GM12878 (cell line): ENCODE measurements at regions not wholly inside any gene's neighbourhood (a gene's known extent, or its start where the extent isn't known, plus 50 kb on each side); places are given as distances from the start of the nearest gene placed in this dataset.

Source experiments
- ASH2L ChIP-seq: fragments of 300-600, 200-600 bp; sonication (generic); IDR thresholded peaks from 2 replicates; pipeline ENCODE4 v1.6.1; 2017; ENCODE audit warnings: low read depth, mild to moderate bottlenecking, borderline replicate concordance
- CTCF ChIP-seq, 3 experiments: IDR thresholded peaks in 2 of 3; conservative IDR thresholded peaks in 1 of 3; 2 replicates each; pipeline ENCODE4 v1.5.1; 2011; ENCODE audit warnings: low read depth in 3 of 3, low read length in 3 of 3, mild to moderate bottlenecking in 3 of 3, control low read depth in 2 of 3, moderate library complexity in 2 of 3, inconsistent platforms in 1 of 3, mixed read lengths in 1 of 3; ENCODE audit not compliant: control insufficient read depth in 2 of 3, insufficient read depth in 1 of 3; ENCODE audit errors: extremely low read depth in 1 of 3
- E4F1 ChIP-seq: fragments of 450-650 bp; IDR thresholded peaks from 2 replicates; pipeline ENCODE4 v1.6.1; 2018; ENCODE audit warnings: borderline replicate concordance, mild to moderate bottlenecking; ENCODE audit not compliant: partially characterized antibody
- POLR2A ChIP-seq: IDR thresholded peaks from 2 replicates; pipeline ENCODE4 v1.6.1; 2011; ENCODE audit warnings: low read depth, mild to moderate bottlenecking, low read length
- POLR2AphosphoS5 ChIP-seq: IDR thresholded peaks from 2 replicates; pipeline ENCODE4 v1.6.1; 2011; ENCODE audit warnings: mild to moderate bottlenecking, low read length, inconsistent platforms

- TF ChIP-seq CTCF (IDR thresholded peaks at IDR 0.05 in 2 of 3, conservative IDR thresholded peaks at IDR 0.05 in 1 of 3; ENCODE audit: control insufficient read depth in 2 of 3, extremely low read depth in 1 of 3, insufficient read depth in 1 of 3, low read depth in 3 of 3, low read length in 3 of 3) (no peak), ASH2L (no peak), POLR2A (no peak), POLR2AphosphoS5 (no peak), E4F1 (no peak)
These were observed 311.8 kb upstream of the KIF2A start for GRCh38 chr5:61994171-61994570.
